Endodermal cell (in vitro differentiated cells): ENCODE measurements at regions not wholly inside any gene's neighbourhood (a gene's known extent, or its start where the extent isn't known, plus 50 kb on each side); places are given as distances from the start of the nearest gene placed in this dataset.

Experiments
- DNase-seq: peaks from one replicate; pipeline ENCODE4 v3.0.0-alpha.2; 2017
- H3K27ac ChIP-seq: 2 replicates; pipeline ENCODE4 v1.5.1; 2013; ENCODE audit warnings: mild to moderate bottlenecking, low read depth, low read length, moderate library complexity
- H3K27me3 ChIP-seq: 2 replicates; pipeline ENCODE4 v1.6.1; 2013; ENCODE audit warnings: mild to moderate bottlenecking, low read length, moderate library complexity; ENCODE audit not compliant: insufficient read depth, control insufficient read depth, poor library complexity, severe bottlenecking
- H3K36me3 ChIP-seq: 2 replicates; pipeline ENCODE4 v1.7.0; 2013; ENCODE audit warnings: mild to moderate bottlenecking, low read length, moderate library complexity; ENCODE audit not compliant: control insufficient read depth, insufficient read depth
- H3K4me1 ChIP-seq: one replicate; pipeline ENCODE4 v1.7.0; 2013; ENCODE audit warnings: low read length; ENCODE audit not compliant: control insufficient read depth, insufficient read depth
- H3K4me3 ChIP-seq: 2 replicates; pipeline ENCODE4 v1.5.1; 2013; ENCODE audit warnings: mild to moderate bottlenecking, low read length, moderate library complexity
- H3K9ac ChIP-seq: 2 replicates; pipeline ENCODE4 v1.6.1; 2013; ENCODE audit warnings: mild to moderate bottlenecking, low read length, moderate library complexity; ENCODE audit not compliant: poor library complexity, severe bottlenecking; ENCODE audit errors: extremely low read depth
- H3K9me3 ChIP-seq: 2 replicates; pipeline ENCODE4 v1.6.1; 2013; ENCODE audit warnings: mild to moderate bottlenecking, low read length, moderate library complexity; ENCODE audit not compliant: control insufficient read depth
- H3K27ac Mint-ChIP-seq: 2 replicates; pipeline ENCODE4 v1.8.0; 2020; ENCODE audit warnings: mixed read lengths
- H3K27me3 Mint-ChIP-seq: 2 replicates; pipeline ENCODE4 v1.8.0; 2021; ENCODE audit warnings: mild to moderate bottlenecking, mixed read lengths; ENCODE audit not compliant: insufficient read depth
- H3K36me3 Mint-ChIP-seq: 2 replicates; pipeline ENCODE4 v1.8.0; 2020; ENCODE audit warnings: low read depth, mixed read lengths
- H3K4me1 Mint-ChIP-seq: 2 replicates; pipeline ENCODE4 v1.8.0; 2020; ENCODE audit warnings: mixed read lengths
- H3K4me3 Mint-ChIP-seq: 2 replicates; pipeline ENCODE4 v1.8.0; 2020; ENCODE audit warnings: mild to moderate bottlenecking, moderate library complexity, mixed read lengths
- H3K9me3 Mint-ChIP-seq: 2 replicates; pipeline ENCODE4 v1.8.0; 2020; ENCODE audit warnings: mild to moderate bottlenecking, mixed read lengths
- CTCF ChIP-seq: fragments of 200-600 bp; sonication (generic); conservative IDR thresholded peaks from 2 replicates; pipeline ENCODE4 v1.5.0; 2021; ENCODE audit warnings: antibody characterized with exemption, mild to moderate bottlenecking
- WGBS, 2 experiments: methylation state at CpG; one replicate each; pipeline versions ENCODE4 v1.1.5 to v1.1.7; 2013; ENCODE audit warnings: missing lambda C conversion rate in 2 of 2, mixed read lengths in 1 of 2; ENCODE audit not compliant: insufficient coverage in 1 of 2, insufficient read length in 1 of 2; 5-methylcytosine and 5-hydroxymethylcytosine counted together

DNA sequence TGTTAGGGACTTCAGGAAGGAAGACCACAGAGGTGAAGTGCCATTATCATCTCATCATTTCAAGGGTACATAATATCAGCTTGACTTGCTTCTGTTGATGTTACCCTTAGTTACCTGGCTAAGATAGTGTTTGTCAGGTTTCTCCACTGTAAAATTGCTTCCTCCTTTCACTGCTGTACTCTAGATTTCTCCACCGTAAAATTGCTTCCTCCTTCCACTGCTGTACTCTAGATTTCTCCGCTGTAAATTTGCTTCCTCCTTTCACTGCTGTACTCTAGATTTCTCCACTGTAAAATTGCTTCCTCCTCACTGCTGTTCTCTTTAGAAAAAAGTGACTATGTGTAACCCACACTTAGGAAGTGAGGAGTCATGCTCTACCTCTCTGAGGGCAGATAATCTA is 1460.3 kb downstream of the SUCLG1 start:
- 48 to 100% methylated on average over 1 to 2 of the region's 2 CpGs for WGBS, 2 experiments
- peaks cover 1% of the 10 kb centered on the region for H3K4me1 Mint-ChIP-seq
- no peak overlapping the region for H3K27ac Mint-ChIP-seq
- H3K27me3 ChIP-seq, result no peaks in the 10 kb centered on the region
- no peaks in the 10 kb centered on the region for H3K9me3 Mint-ChIP-seq
- DNase-seq, result no peak
- no peak overlapping the region for H3K4me3 Mint-ChIP-seq
- H3K36me3 ChIP-seq, result no peaks in the 10 kb centered on the region
- no peaks in the 10 kb centered on the region for H3K36me3 Mint-ChIP-seq
- no peak for TF ChIP-seq CTCF
- H3K27ac ChIP-seq, result no peak overlapping the region
- no peak overlapping the region for H3K4me3 ChIP-seq
- H3K9ac ChIP-seq, result no peak overlapping the region
- H3K4me1 ChIP-seq, result no peaks in the 10 kb centered on the region
- no peaks in the 10 kb centered on the region for H3K9me3 ChIP-seq
- no peaks in the 10 kb centered on the region for H3K27me3 Mint-ChIP-seq

DNA sequence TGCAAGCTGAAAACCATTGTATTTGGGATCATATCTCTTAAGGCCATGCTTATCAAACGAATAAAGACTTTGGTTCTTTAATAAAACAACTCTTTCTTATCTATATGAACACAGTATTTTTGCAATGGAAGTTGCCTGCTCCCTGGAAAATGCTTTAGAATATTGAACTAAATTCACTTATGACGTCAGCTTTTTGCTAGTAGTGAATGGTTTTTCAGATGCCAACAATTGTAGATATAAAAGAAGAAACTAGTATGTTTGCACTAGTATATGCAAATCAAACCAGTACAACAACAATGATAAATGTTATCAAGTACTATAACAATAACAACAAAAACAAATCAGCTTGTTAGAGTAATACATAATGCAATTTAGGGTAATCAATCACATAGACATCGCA is 1462.9 kb downstream of the SUCLG1 start:
- no peak overlapping the region for H3K27ac ChIP-seq
- DNase-seq, result no peak
- H3K4me1 Mint-ChIP-seq, result peaks cover 11% of the 10 kb centered on the region
- TF ChIP-seq CTCF, result no peak
- H3K27me3 ChIP-seq, result no peaks in the 10 kb centered on the region
- no peaks in the 10 kb centered on the region for H3K36me3 Mint-ChIP-seq
- no peak overlapping the region for H3K9ac ChIP-seq
- H3K4me3 Mint-ChIP-seq, result no peak overlapping the region
- 62% methylated on average over 3 of the region's 3 CpGs; no CpG with 5 or more reads in 1 of the 2 experiments for WGBS, 2 experiments
- no peaks in the 10 kb centered on the region for H3K4me1 ChIP-seq
- no peaks in the 10 kb centered on the region for H3K9me3 ChIP-seq
- no peaks in the 10 kb centered on the region for H3K27me3 Mint-ChIP-seq
- H3K9me3 Mint-ChIP-seq, result no peaks in the 10 kb centered on the region
- no peak overlapping the region for H3K4me3 ChIP-seq
- H3K36me3 ChIP-seq, result no peaks in the 10 kb centered on the region
- H3K27ac Mint-ChIP-seq, result no peak overlapping the region

DNA sequence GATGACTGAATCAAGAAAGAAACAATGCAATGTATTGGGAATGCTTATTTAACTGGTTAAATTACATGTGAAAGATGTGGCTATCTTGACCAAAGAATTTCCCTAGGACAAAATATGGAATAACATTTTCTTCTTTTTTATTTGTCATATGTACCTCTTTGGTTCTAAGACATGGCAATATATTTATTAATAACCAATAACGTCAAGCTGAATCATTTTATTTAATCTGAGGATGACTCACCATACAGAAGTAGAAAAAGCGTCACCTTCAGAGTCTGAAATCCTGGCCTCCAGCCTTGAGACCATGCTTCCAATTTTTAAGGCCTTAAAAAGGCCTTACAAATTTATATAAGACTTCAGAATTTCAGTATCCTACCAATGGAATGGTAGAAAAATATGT is 1464.9 kb downstream of the SUCLG1 start:
- no peaks in the 10 kb centered on the region for H3K27me3 ChIP-seq
- 48 to 100% methylated on average over 1 to 2 of the region's 2 CpGs for WGBS, 2 experiments
- Mint-ChIP-seq H3K4me3 (no peak overlapping the region), H3K9me3 (no peaks in the 10 kb centered on the region), H3K27me3 (no peaks in the 10 kb centered on the region), H3K36me3 (no peaks in the 10 kb centered on the region), H3K27ac (no peak overlapping the region), H3K4me1 (peaks cover 11% of the 10 kb centered on the region)
- H3K9ac ChIP-seq, result no peak overlapping the region
- no peaks in the 10 kb centered on the region for H3K4me1 ChIP-seq
- H3K36me3 ChIP-seq, result no peaks in the 10 kb centered on the region
- H3K4me3 ChIP-seq, result no peak overlapping the region
- H3K9me3 ChIP-seq, result no peaks in the 10 kb centered on the region
- H3K27ac ChIP-seq, result no peak overlapping the region
- DNase-seq, result no peak
- no peak for TF ChIP-seq CTCF
